ENCODE measurements at regions not wholly inside any gene's neighbourhood (a gene's known extent, or its start where the extent isn't known, plus 50 kb on each side); places are given as distances from the start of the nearest gene placed in this dataset.

- no peak for DNase-seq
Measured at GRCh38 chr14:51780741-51781140, 79.7 kb upstream of the GNG2 start.

DNA sequence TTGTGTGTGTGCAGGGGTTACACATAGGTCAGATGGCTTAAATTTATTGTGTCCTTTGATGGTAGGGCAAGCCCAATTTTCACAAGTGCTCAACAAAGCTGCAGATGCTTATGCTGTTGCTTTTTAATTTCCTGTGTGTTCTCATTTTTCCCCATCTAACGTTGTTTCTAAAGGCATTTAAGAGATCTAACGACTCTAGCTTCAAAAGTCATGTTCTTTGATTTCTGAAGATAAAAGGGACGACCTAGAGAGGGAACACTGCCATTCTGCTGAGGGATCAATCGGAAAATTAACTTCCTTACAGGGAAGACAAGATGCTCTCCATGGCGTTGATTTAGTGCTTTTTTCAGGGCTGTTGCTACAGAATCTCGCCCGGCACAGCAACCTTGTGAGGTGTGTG lies 79.0 kb upstream of the GNG2 start:
- no peak for DNase-seq

- no peak for DNase-seq
Measured at GRCh38 chr14:51782435-51782834, 78.0 kb upstream of the GNG2 start.

GRCh38 chr14:51783765-51784164 lies 76.6 kb upstream of the GNG2 start:
- DNase-seq, result no peak

GRCh38 chr14:51784466-51784865 lies 75.9 kb upstream of the GNG2 start:
- no peak for DNase-seq

- DNase-seq, result no peak
Measured at GRCh38 chr14:51786227-51786626, 74.2 kb upstream of the GNG2 start.

DNA sequence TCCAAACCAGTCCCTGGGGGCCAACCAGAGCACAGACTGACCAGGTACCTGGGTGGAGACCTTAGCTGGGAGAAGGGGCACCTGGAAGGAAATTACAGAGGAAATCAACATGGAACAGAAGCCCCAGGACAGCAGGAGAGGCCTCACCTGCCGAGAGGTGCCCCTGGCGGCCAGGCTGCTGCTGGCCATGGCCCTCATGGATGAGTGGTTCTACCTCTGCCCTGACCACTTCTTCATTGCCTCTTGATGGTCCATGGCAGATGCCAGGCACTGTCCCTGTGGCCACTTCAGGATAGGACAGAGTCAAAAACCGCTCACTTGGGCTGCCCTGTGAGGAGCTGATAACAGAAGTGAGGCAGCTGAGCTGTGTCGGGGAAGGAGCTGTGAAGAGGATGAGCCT lies 73.1 kb upstream of the GNG2 start:
- DNase-seq, result no peak

DNA sequence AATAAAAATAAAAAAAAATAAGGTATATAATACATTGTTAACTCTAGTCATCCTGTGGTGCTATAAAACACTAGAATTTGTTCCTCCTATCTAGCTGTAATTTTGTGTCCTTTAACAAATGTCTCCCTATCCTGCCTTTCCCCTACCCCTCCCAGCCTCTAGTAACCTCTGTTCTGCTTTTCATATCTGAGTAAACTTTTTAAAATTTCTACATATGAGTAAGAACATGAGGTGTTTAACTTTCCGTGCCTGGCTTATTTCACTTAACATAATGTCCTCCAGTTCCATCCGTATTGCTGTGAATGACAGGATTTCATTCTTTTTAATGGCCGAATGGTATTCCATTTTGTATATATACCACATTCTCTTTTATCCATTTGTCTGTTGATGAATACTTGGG lies 71.3 kb upstream of the GNG2 start:
- DNase-seq, result no peak

DNA sequence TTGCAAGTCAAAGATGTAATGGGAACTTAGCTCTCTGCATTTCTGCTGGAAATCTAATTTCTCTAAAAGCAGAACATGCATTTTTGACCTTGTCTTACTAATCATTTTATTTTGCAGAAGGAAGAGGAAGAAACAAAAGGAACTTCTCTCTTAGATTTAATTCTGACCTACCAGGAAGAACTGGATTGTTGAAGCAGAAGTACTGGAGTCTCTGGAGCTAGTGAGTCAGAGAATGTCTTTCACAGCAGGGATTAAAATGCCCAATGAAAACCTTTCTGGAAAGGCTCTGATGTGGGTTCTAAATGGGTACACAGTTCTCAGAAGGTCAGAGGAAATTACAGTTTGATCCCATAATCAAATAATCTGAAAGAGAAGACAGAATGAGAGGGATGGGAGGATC lies 70.8 kb upstream of the GNG2 start:
- DNase-seq, result no peak

GRCh38 chr14:51792809-51793208 lies 67.6 kb upstream of the GNG2 start:
- no peak for DNase-seq

DNA sequence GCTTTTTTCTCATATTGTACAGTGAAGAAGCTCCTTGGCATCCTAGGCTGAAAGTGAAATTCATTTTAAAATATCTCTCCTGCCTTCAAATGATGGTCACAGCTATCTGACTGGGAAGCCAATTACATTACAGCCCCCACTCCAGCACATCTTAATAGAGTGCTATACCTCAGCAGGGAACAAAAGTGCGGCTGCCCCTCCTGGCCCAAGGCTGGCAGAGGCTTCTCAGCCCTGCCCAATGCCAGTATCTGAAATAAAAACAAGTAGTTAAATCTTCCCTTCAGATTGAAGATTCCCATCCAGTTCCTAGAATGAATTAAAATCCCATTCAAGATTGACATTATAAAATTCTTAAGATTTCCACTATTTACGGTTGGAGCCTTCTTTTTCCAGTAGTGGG lies 54.9 kb upstream of the GNG2 start:
- DNase-seq, result peak; percentile 15

- no peak for DNase-seq
Measured at GRCh38 chr14:51806026-51807023, 54.1 kb upstream of the GNG2 start.

- no peak for DNase-seq
Measured at GRCh38 chr14:51807356-51807755, 53.1 kb upstream of the GNG2 start.

All from hematopoietic multipotent progenitor cell treated with erythropoietin and hydrocortisone succinate and interleukin-3 and kit ligand, for 4 days (in vitro differentiated cells).